GM21390 (cell line): ENCODE measurements at regions not wholly inside any gene's neighbourhood (a gene's known extent, or its start where the extent isn't known, plus 50 kb on each side); places are given as distances from the start of the nearest gene placed in this dataset.
"Not testable (repeated sequence)": the region's sequence is repeated elsewhere in the genome, so short reads cannot be mapped to it uniquely, and the experiment has no call there.

ENCODE experiments used
- ATAC-seq: cut with Tn5 transposase; IDR thresholded peaks from one replicate; pipeline ENCODE4 v1.9.1; 2021; ENCODE audit not compliant: unreplicated experiment

- ATAC-seq = no peak
Observed at GRCh38 chr3:150248888-150249681, 159.0 kb upstream of the TSC22D2 start.

- ATAC-seq = no peak
Observed at GRCh38 chr3:150248116-150248887, 159.8 kb upstream of the TSC22D2 start.

- ATAC-seq = no peak
Observed at GRCh38 chr3:150247441-150247840, 160.7 kb upstream of the TSC22D2 start.

- ATAC-seq = no peak
Observed at GRCh38 chr3:150243466-150243865, 164.6 kb upstream of the TSC22D2 start.

- ATAC-seq = no peak
Observed at GRCh38 chr3:150242220-150242936, 165.7 kb upstream of the TSC22D2 start.

DNA sequence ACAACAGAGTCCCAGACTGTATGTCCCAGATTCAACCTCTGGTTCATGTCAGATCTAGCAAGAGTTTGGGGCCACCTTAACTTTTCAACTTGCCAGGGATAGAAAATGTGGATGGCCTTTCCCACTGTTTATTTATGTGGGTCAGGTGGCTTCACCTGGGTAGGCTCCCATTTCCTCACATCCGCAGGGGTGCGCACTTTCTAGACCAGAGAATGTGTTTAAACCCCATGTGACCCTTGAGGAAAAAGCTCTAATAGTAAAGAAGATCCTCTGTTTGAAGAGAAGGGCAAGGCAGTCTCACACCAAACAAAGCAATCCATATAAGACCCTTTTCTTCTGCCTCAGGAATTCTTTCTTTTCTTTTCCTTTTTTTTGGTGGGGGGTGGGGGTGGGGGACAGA is 167.2 kb upstream of the TSC22D2 start:
- no peak for ATAC-seq

- ATAC-seq = no peak
Observed at GRCh38 chr3:150239766-150240165, 168.3 kb upstream of the TSC22D2 start.

DNA sequence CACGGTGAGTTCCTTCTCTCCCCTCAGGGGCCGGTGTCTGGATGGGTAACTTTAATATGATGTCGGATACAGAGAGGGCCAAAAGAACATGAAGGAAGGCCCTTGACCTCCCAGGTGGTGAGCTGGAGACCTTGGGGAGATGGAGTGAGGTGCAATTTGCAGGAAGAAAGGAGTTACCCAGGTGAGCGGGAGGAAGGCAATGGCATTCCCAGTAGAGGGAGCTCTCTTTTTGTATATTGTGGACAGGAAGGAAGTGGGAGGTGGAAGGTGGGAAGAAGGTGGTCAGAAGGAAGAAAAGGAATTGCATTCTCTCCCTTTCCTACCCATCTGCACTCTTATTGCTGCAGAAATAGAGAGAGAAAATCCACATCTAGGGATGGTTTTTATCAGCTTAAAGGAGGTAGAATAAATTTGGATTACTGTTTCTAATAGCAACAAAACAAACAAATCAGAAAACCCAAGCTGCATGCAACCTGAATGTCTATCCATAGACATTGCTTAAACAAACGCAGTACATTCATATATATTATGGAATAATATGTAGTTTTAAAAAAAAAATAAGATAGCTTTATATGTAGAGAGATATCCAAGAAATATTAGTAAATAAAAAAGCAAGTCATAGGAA is 169.0 kb upstream of the TSC22D2 start:
- no peak for ATAC-seq

DNA sequence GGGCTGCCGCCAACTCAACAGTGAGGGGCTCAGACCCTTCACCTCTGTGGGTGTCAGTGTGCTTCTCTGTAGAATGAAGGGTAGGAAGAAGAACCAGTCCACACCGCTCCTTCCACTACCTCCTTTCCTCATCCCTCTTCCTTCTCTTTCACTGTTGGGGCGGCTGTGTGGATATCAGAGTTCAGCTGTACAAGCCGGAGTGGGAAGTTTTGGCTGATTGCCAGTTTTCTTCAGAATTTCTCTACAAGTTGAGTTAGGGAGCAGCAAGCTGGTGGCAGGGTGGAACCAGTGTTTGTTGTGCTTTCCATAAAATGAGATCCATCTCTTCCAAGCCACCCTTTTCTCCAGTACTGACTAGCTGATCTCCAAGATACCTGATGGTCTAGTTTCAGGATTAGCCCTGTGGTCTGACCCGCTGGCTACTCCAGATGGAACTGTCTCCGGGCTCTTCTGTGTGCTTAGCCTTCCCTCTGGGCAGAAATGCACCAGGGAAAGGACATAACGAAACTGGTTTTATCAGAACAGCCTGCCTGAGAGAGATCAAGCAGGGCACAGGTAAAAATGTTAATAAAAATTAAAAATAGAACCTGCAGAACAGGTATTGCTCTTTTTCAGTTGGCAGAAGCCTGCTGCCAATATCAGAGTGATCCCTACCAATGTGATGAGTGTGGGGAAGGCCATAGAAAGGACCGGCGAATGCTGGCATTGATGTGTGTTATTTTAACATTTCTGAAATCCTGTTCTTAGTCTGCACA is 169.9 kb upstream of the TSC22D2 start:
- no peak for ATAC-seq

- ATAC-seq = no peak
Observed at GRCh38 chr3:150237490-150237889, 170.6 kb upstream of the TSC22D2 start.

GRCh38 chr3:150236316-150237082 is 171.6 kb upstream of the TSC22D2 start:
- no peak for ATAC-seq

DNA sequence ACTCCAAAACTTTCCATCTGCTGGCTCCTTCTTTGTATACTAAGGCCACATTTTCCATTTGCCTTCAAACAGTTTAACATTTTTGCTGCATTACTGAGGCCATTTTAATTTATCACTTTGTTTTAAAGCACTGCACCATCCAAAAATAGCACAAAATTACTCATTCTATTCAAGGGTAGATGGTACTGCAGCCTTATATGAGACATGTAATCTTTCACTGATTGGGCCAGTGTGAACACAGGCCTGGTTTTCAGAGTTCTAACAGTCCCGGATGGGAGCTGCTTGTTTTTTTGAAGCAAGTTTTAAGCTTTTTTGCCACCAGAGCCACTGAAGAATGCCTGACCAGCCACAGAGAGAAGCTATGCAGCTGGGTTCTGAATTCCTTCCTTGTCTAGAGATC is 172.3 kb upstream of the TSC22D2 start:
- no peak for ATAC-seq

DNA sequence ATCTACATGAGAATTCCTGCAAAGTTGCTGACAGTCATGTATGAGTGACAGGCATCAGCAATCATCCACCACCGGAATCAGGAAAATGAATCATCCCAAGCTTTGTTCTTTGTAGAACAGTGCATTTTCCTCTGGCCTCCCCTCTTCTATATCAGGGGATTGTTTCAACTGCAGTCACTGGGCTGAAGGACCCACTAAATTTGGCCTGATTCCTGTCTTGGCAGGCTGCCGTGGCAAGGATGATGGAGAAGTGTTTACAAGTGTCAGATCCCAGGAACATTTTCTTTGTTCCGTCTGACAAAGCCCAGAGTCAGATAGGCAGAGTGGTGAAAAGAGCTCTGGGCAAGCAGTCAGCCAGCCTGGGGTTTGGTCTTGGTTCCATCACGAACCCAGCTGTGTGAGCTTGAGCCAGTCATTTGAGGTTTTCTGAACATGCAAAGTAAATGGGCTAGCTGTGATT is 175.1 kb upstream of the TSC22D2 start:
- ATAC-seq = no peak

DNA sequence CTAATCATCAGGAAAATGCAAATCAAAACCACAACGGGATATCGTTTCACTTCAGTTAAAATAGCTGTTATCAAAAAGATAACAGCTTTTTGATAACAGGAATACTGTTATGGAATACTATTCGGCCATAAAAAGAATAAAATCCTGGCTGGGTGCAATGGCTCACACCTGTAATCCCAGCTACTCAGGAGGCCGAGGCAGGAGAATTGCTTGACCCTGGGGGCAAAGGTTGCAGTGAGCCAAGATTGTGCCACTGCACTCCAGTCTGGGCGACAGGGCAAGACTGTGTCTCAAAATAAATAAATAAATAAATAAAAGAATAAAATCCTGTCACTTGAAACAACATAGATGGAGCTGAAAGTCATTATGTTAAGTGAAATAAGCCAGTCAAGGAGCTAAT is 178.1 kb upstream of the TSC22D2 start:
- ATAC-seq = no peak

GRCh38 chr3:150228626-150229025 is 179.5 kb upstream of the TSC22D2 start:
- not testable (repeated sequence) for ATAC-seq

DNA sequence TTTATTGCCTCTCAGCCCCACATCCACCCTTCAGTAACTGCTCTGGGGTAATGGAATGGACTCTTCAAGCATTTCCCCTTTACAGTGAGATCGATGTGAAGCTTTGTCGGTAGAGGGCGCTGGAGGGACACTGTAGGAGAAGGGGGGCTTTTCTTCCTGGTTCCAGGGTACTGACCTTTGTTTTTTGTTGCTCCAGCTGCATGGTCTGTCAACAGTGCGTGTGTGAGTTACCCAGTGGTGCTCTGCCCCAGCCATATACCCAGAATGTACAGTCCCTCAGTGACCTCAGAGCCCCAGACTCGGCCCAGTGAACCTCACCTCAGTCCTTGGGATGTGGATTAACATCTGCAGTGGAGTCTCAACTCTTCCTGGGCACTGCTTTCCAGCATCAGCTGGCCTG is 180.3 kb upstream of the TSC22D2 start:
- ATAC-seq = peak; percentile 54

GRCh38 chr3:150225986-150226385 is 182.1 kb upstream of the TSC22D2 start:
- no peak for ATAC-seq

- ATAC-seq = no peak
Observed at GRCh38 chr3:150223558-150223957, 184.5 kb upstream of the TSC22D2 start.

- ATAC-seq = no peak
Observed at GRCh38 chr3:150222691-150223489, 185.2 kb upstream of the TSC22D2 start.
